Neural cell (in vitro differentiated cells): ENCODE measurements at regions not wholly inside any gene's neighbourhood (a gene's known extent, or its start where the extent isn't known, plus 50 kb on each side); places are given as distances from the start of the nearest gene placed in this dataset.

Source experiments
- H2AFZ ChIP-seq: fragments of 200-600, 300-800 bp; sonication (generic), shearing (Covaris generic); 2 replicates; pipeline ENCODE4 v1.6.0; 2014; ENCODE audit warnings: low read depth, mild to moderate bottlenecking, antibody characterized with exemption, low read length, moderate library complexity
- H3F3A ChIP-seq: fragments of 200-600 bp; shearing (Covaris generic); 2 replicates; pipeline ENCODE4 v1.6.1; 2016; ENCODE audit warnings: mild to moderate bottlenecking, moderate library complexity, mixed read lengths, antibody characterized with exemption, low read length; ENCODE audit not compliant: insufficient read depth, poor library complexity, severe bottlenecking
- H3K27ac ChIP-seq: fragments of 200-600, 300-800 bp; sonication (generic), shearing (Covaris generic); 2 replicates; pipeline ENCODE4 v1.5.1; 2014; ENCODE audit warnings: mild to moderate bottlenecking, low read length, moderate library complexity
- H3K27me3 ChIP-seq: fragments of 300-800, 200-600 bp; sonication (generic), shearing (Covaris generic); 2 replicates; pipeline ENCODE4 v1.6.0; 2014; ENCODE audit warnings: mild to moderate bottlenecking, low read depth, low read length, moderate library complexity; ENCODE audit not compliant: insufficient read depth
- H3K36me3 ChIP-seq: fragments of 300-800, 200-600 bp; sonication (generic), shearing (Covaris generic); 2 replicates; pipeline ENCODE4 v1.5.1; 2014; ENCODE audit warnings: mild to moderate bottlenecking, antibody characterized with exemption, low read length, moderate library complexity; ENCODE audit not compliant: insufficient read depth
- H3K4me2 ChIP-seq: fragments of 300-800, 200-600 bp; sonication (generic), shearing (Covaris generic); 2 replicates; pipeline ENCODE4 v1.6.0; 2014; ENCODE audit warnings: mild to moderate bottlenecking, low read length
- H3K4me3 ChIP-seq: fragments of 300-800, 200-600 bp; sonication (generic), shearing (Covaris generic); 2 replicates; pipeline ENCODE4 v1.5.1; 2014; ENCODE audit warnings: mild to moderate bottlenecking, low read length, moderate library complexity
- H3K79me2 ChIP-seq: fragments of 200-600 bp; shearing (Covaris generic); replicated peaks from 2 replicates; pipeline ENCODE4 v1.6.0; 2014; ENCODE audit warnings: mild to moderate bottlenecking, low read length, moderate library complexity; ENCODE audit not compliant: insufficient read depth
- H3K9ac ChIP-seq: fragments of 300-800, 200-600 bp; sonication (generic), shearing (Covaris generic); 2 replicates; pipeline ENCODE4 v1.6.1; 2016; ENCODE audit warnings: mild to moderate bottlenecking, low read length, mixed read lengths
- H3K9me2 ChIP-seq: fragments of 200-600 bp; shearing (Covaris generic); 2 replicates; pipeline ENCODE4 v1.6.1; 2016; ENCODE audit warnings: mild to moderate bottlenecking, low read length, mixed read lengths; ENCODE audit not compliant: insufficient read depth
- H3K9me3 ChIP-seq: fragments of 200-600, 300-800 bp; sonication (generic), shearing (Covaris generic); 2 replicates; pipeline ENCODE4 v1.6.1; 2016; ENCODE audit warnings: mild to moderate bottlenecking, mixed run types, low read length, moderate library complexity, mixed read lengths
- H4K20me1 ChIP-seq: fragments of 200-600 bp; shearing (Covaris generic); 2 replicates; pipeline ENCODE4 v1.6.1; 2016; ENCODE audit warnings: mild to moderate bottlenecking, mixed run types; ENCODE audit not compliant: insufficient read depth
- CTCF ChIP-seq: fragments of 450-650 bp; IDR thresholded peaks from 2 replicates; pipeline ENCODE4 v1.5.1; 2014; ENCODE audit warnings: antibody characterized with exemption, mild to moderate bottlenecking, moderate library complexity; ENCODE audit not compliant: poor library complexity, severe bottlenecking
- EP300 ChIP-seq: fragments of 450-650 bp; conservative IDR thresholded peaks from 2 replicates; pipeline ENCODE4 v1.6.1; 2014; ENCODE audit warnings: antibody characterized with exemption, mild to moderate bottlenecking, moderate library complexity; ENCODE audit not compliant: poor library complexity, severe bottlenecking
- EZH2 ChIP-seq: fragments of 200-600, 300-800 bp; shearing (Covaris generic), sonication (generic); IDR thresholded peaks from 2 replicates; pipeline ENCODE4 v1.6.1; 2014; ENCODE audit warnings: antibody characterized with exemption, low read length, borderline replicate concordance, mild to moderate bottlenecking; ENCODE audit not compliant: insufficient read depth, poor library complexity, severe bottlenecking
- MXI1 ChIP-seq: fragments of 450-650 bp; conservative IDR thresholded peaks from 2 replicates; pipeline ENCODE4 v1.6.1; 2014; ENCODE audit warnings: antibody characterized with exemption, mild to moderate bottlenecking; ENCODE audit not compliant: poor library complexity, severe bottlenecking
- POLR2AphosphoS5 ChIP-seq: IDR thresholded peaks from 2 replicates; pipeline ENCODE4 v1.6.1; 2012
- RAD21 ChIP-seq: fragments of 450-650 bp; conservative IDR thresholded peaks from 2 replicates; pipeline ENCODE4 v1.6.1; 2014; ENCODE audit warnings: antibody characterized with exemption, mild to moderate bottlenecking, moderate library complexity
- REST ChIP-seq: IDR thresholded peaks from 2 replicates; pipeline ENCODE4 v1.6.1; 2012; ENCODE audit warnings: borderline replicate concordance
- SMC3 ChIP-seq: fragments of 450-650 bp; conservative IDR thresholded peaks from 2 replicates; pipeline ENCODE4 v1.6.1; 2014; ENCODE audit warnings: antibody characterized with exemption, mild to moderate bottlenecking, moderate library complexity; ENCODE audit not compliant: poor library complexity
- TAF1 ChIP-seq: IDR thresholded peaks from 2 replicates; pipeline ENCODE4 v1.6.1; 2012; ENCODE audit warnings: low read depth

DNA sequence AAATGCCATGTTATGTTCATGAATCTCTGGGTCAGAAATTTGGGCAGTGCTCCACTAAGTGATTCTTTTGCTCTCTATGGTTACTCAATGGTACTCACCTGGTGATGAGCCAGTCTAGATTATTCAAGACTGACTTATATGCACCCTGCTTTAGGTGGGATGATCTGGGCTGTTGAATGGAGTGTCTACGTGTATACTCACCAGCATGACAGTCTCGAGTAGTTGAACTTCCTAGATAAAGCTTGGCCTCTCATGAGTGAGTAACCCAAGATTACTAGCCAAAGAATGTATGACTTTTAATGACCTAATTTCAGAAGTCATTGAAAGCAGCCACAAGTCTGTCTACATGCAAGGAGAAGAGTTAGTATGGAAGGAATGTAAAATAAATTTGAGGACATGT lies 77.5 kb upstream of the CADM2 start:
- H3K36me3 ChIP-seq, result no peaks in the 10 kb centered on the region
- H2AFZ ChIP-seq, result no peak overlapping the region
- no peaks in the 10 kb centered on the region for H3K9me3 ChIP-seq
- no peaks in the 10 kb centered on the region for H3K79me2 ChIP-seq
- H3K27me3 ChIP-seq, result no peaks in the 10 kb centered on the region
- no peak overlapping the region for H3K4me3 ChIP-seq
- TF ChIP-seq CTCF, result no peak
- no peak for TF ChIP-seq RAD21
- no peak for TF ChIP-seq POLR2AphosphoS5
- TF ChIP-seq REST, result no peak
- no peak for TF ChIP-seq EP300
- no peak for TF ChIP-seq TAF1
- TF ChIP-seq SMC3, result no peak
- TF ChIP-seq MXI1, result no peak
- no peak for TF ChIP-seq EZH2
- H3K4me2 ChIP-seq, result no peak overlapping the region
- no peak overlapping the region for H3K27ac ChIP-seq
- no peaks in the 10 kb centered on the region for H3F3A ChIP-seq
- no peaks in the 10 kb centered on the region for H4K20me1 ChIP-seq
- H3K9me2 ChIP-seq, result no peaks in the 10 kb centered on the region
- H3K9ac ChIP-seq, result no peak overlapping the region

GRCh38 chr3:84885199-84885882 lies 73.4 kb upstream of the CADM2 start:
- no peak overlapping the region for H3K4me3 ChIP-seq
- no peak overlapping the region for H3K4me2 ChIP-seq
- no peak overlapping the region for H2AFZ ChIP-seq
- no peaks in the 10 kb centered on the region for H3F3A ChIP-seq
- H3K27me3 ChIP-seq, result no peaks in the 10 kb centered on the region
- no peak overlapping the region for H3K27ac ChIP-seq
- H3K9ac ChIP-seq, result no peak overlapping the region
- no peaks in the 10 kb centered on the region for H3K9me3 ChIP-seq
- H3K36me3 ChIP-seq, result no peaks in the 10 kb centered on the region
- no peaks in the 10 kb centered on the region for H4K20me1 ChIP-seq
- H3K79me2 ChIP-seq, result no peaks in the 10 kb centered on the region
- no peaks in the 10 kb centered on the region for H3K9me2 ChIP-seq
- TF ChIP-seq POLR2AphosphoS5 (no peak), MXI1 (no peak), SMC3 (no peak), EP300 (no peak), REST (no peak), EZH2 (no peak), CTCF (no peak)
